H1 (cell line): ENCODE measurements at regions not wholly inside any gene's neighbourhood (a gene's known extent, or its start where the extent isn't known, plus 50 kb on each side); places are given as distances from the start of the nearest gene placed in this dataset.

Experiments
- CTCF ChIA-PET: fragments of 300-600 bp; sonication (Branson Sonifier 250); formaldehyde crosslinking; loops from one replicate; lab custom pipeline; 2021; ENCODE audit not compliant: partially characterized antibody; lab: Charles Lee
- POLR2A ChIA-PET: fragments of 300-600 bp; sonication (Branson Sonifier 250); formaldehyde crosslinking; loops from one replicate; lab custom pipeline; 2021; ENCODE audit warnings: inconsistent platforms; ENCODE audit not compliant: partially characterized antibody; lab: Charles Lee
- DNase-seq, 2 experiments: peaks; one replicate each; pipeline versions ENCODE4 v3.0.0 to v3.0.0-alpha.2; 2010 to 2022; ENCODE audit warnings: low spot score in 2 of 2, low read depth in 1 of 2, mixed read lengths in 1 of 2
- FAIRE-seq: peaks from 2 replicates; lab custom pipeline; 2011; peaks lifted over from hg19 to GRCh38; lab: Jason Lieb, UNC
- H2AFZ ChIP-seq: 2 replicates; pipeline ENCODE4 v1.8.1; 2012; ENCODE audit warnings: low read length, inconsistent platforms
- H2AK5ac ChIP-seq: 2 replicates; pipeline ENCODE4 v1.6.1; 2013; ENCODE audit warnings: low read depth, low read length
- H2BK120ac ChIP-seq: replicated peaks from 2 replicates; pipeline ENCODE3; 2013; ENCODE audit warnings: low read depth, low read length, inconsistent platforms
- H2BK12ac ChIP-seq: 2 replicates; pipeline ENCODE4 v1.6.1; 2013; ENCODE audit warnings: low read depth, low read length
- H2BK15ac ChIP-seq: 2 replicates; pipeline ENCODE4 v1.6.1; 2013; ENCODE audit warnings: low read length
- H2BK20ac ChIP-seq: 2 replicates; pipeline ENCODE4 v1.6.1; 2013; ENCODE audit warnings: low read length
- H2BK5ac ChIP-seq: 2 replicates; pipeline ENCODE4 v1.6.1; 2013; ENCODE audit warnings: low read depth, low read length
- H3K14ac ChIP-seq: 2 replicates; pipeline ENCODE4 v1.6.1; 2013; ENCODE audit warnings: inconsistent platforms; ENCODE audit not compliant: insufficient read length
- H3K18ac ChIP-seq: 2 replicates; pipeline ENCODE4 v1.6.1; 2013; ENCODE audit warnings: low read length; ENCODE audit errors: extremely low read depth
- H3K23ac ChIP-seq: 2 replicates; pipeline ENCODE4 v1.6.1; 2013; ENCODE audit warnings: inconsistent platforms; ENCODE audit not compliant: insufficient read length
- H3K23me2 ChIP-seq: 2 replicates; pipeline ENCODE4 v1.6.1; 2013; ENCODE audit warnings: low read depth, low read length
- H3K27ac ChIP-seq: 2 replicates; pipeline ENCODE4 v1.6.1; 2011; ENCODE audit warnings: low read depth, low read length, inconsistent platforms
- H3K27me3 ChIP-seq, 4 experiments: replicated peaks in 1 of 4; 1 replicate in 1 of 4; 2 replicates in 3 of 4; pipeline versions ENCODE4 v1.6.1 to v1.8.1; 2011 to 2013; ENCODE audit warnings: low read length in 3 of 4, mild to moderate bottlenecking in 3 of 4, inconsistent platforms in 2 of 4, mixed read lengths in 2 of 4, moderate library complexity in 1 of 4; ENCODE audit not compliant: control insufficient read depth in 3 of 4, insufficient read depth in 3 of 4; ENCODE audit errors: extremely low read depth in 1 of 4
- H3K36me3 ChIP-seq, 4 experiments: 2 replicates each; pipeline versions ENCODE4 v1.6.1 to v1.8.1; 2011 to 2013; ENCODE audit warnings: mild to moderate bottlenecking in 4 of 4, low read length in 3 of 4, moderate library complexity in 2 of 4, control low read depth in 1 of 4, inconsistent platforms in 1 of 4; ENCODE audit not compliant: insufficient read depth in 4 of 4, control insufficient read depth in 2 of 4
- H3K4ac ChIP-seq: replicated peaks from 2 replicates; pipeline ENCODE3; 2013; ENCODE audit warnings: low read length, low read depth, mixed read lengths, inconsistent platforms; ENCODE audit not compliant: insufficient read length
- H3K4me1 ChIP-seq, 4 experiments: replicated peaks in 1 of 4; 1 replicate in 1 of 4; 2 replicates in 3 of 4; pipeline versions ENCODE4 v1.6.1 to v1.8.1; 2011 to 2013; ENCODE audit warnings: low read length in 3 of 4, inconsistent platforms in 2 of 4, mixed read lengths in 1 of 4; ENCODE audit not compliant: insufficient read depth in 4 of 4, control insufficient read depth in 3 of 4
- H3K4me2 ChIP-seq, 2 experiments: 2 replicates each; pipeline versions ENCODE4 v1.6.1 to v1.8.1; 2011 to 2013; ENCODE audit warnings: low read depth in 2 of 2, low read length in 2 of 2, control low read depth in 1 of 2, inconsistent platforms in 1 of 2, mild to moderate bottlenecking in 1 of 2; ENCODE audit not compliant: insufficient read depth in 1 of 2
- H3K4me3 ChIP-seq, 4 experiments: fragments of 200-600, 300-600 bp in 1 of 4; sonication (generic), shearing (Covaris generic), sonication (Bioruptor Twin) in 1 of 4; 2 replicates each; pipeline versions ENCODE4 v1.5.1 to v1.8.1; 2011 to 2016; ENCODE audit warnings: low read length in 4 of 4, low read depth in 3 of 4, control low read depth in 2 of 4, inconsistent platforms in 2 of 4, mild to moderate bottlenecking in 2 of 4, mixed read lengths in 1 of 4, moderate library complexity in 1 of 4; ENCODE audit not compliant: insufficient read depth in 2 of 4; ENCODE audit errors: extremely low read depth in 1 of 4
- H3K56ac ChIP-seq: replicated peaks from 2 replicates; pipeline ENCODE3; 2013; ENCODE audit warnings: low read depth, mild to moderate bottlenecking, mixed read lengths, low read length, inconsistent platforms; ENCODE audit not compliant: insufficient read length
- H3K79me1 ChIP-seq: 2 replicates; pipeline ENCODE4 v1.6.1; 2013; ENCODE audit warnings: low read depth, low read length, control low read depth
- H3K79me2 ChIP-seq, 2 experiments: 2 replicates each; pipeline versions ENCODE4 v1.6.1 to v1.8.1; 2012 to 2013; ENCODE audit warnings: low read length in 2 of 2, mild to moderate bottlenecking in 2 of 2, inconsistent platforms in 1 of 2; ENCODE audit not compliant: insufficient read depth in 2 of 2, control insufficient read depth in 1 of 2
- H3K9ac ChIP-seq, 4 experiments: replicated peaks in 1 of 4; 1 replicate in 1 of 4; 2 replicates in 3 of 4; pipeline versions ENCODE4 v1.6.1 to v1.8.1; 2011 to 2013; ENCODE audit warnings: low read depth in 3 of 4, low read length in 3 of 4, control low read depth in 2 of 4, mild to moderate bottlenecking in 2 of 4, moderate library complexity in 2 of 4, inconsistent platforms in 1 of 4; ENCODE audit errors: extremely low read depth in 1 of 4
- H3K9me3 ChIP-seq, 2 experiments: 2 replicates each; pipeline versions ENCODE4 v1.6.1 to v1.8.1; 2012 to 2013; ENCODE audit warnings: mild to moderate bottlenecking in 2 of 2, moderate library complexity in 2 of 2, control low read depth in 1 of 2, inconsistent platforms in 1 of 2, low read depth in 1 of 2, low read length in 1 of 2, mixed read lengths in 1 of 2; ENCODE audit not compliant: insufficient read depth in 2 of 2
- H4K20me1 ChIP-seq, 2 experiments: replicated peaks in 1 of 2; 2 replicates each; pipeline versions ENCODE3 to v1.8.1; 2011 to 2013; ENCODE audit warnings: inconsistent platforms in 2 of 2, low read length in 2 of 2, mild to moderate bottlenecking in 1 of 2; ENCODE audit not compliant: insufficient read depth in 2 of 2, control insufficient read depth in 1 of 2
- H4K5ac ChIP-seq: 2 replicates; pipeline ENCODE4 v1.6.1; 2013; ENCODE audit warnings: low read length, low read depth, mixed read lengths, inconsistent platforms; ENCODE audit not compliant: insufficient read length
- H4K8ac ChIP-seq: 2 replicates; pipeline ENCODE4 v1.8.0; 2013; ENCODE audit warnings: mild to moderate bottlenecking, moderate library complexity, low read length, inconsistent platforms; ENCODE audit not compliant: insufficient read depth; ENCODE audit errors: extremely low read depth
- H4K91ac ChIP-seq: replicated peaks from 2 replicates; pipeline ENCODE3; 2013; ENCODE audit warnings: low read length, mixed read lengths, inconsistent platforms; ENCODE audit not compliant: insufficient read length
- TEAD4 ChIP-seq: IDR thresholded peaks from 2 replicates; pipeline ENCODE4 v1.6.1; 2012; ENCODE audit warnings: low read depth, low read length, inconsistent platforms, mixed read lengths
- WGBS, 2 experiments: shearing (Covaris generic) in 1 of 2; methylation state at CpG; one replicate each; pipeline versions ENCODE4 v1.1.6 to v1.1.7; 2013 to 2015; ENCODE audit warnings: low lambda C conversion rate in 2 of 2, mixed read lengths in 2 of 2, inconsistent platforms in 1 of 2, low coverage in 1 of 2, missing lambda C conversion rate in 1 of 2; ENCODE audit not compliant: insufficient replicate concordance in 2 of 2, insufficient coverage in 1 of 2, insufficient read length in 1 of 2; ENCODE audit errors: extremely low coverage in 1 of 2, missing lambda C conversion rate in 1 of 2; 5-methylcytosine and 5-hydroxymethylcytosine counted together
- TF ChIP-seq, protein P1 (sequence below): IDR thresholded peaks from 2 replicates; pipeline ENCODE4 v1.6.1; 2011; ENCODE audit warnings: low read length, improper control_type of control experiment

- FAIRE-seq: no peak
- no peak overlapping the region for H2BK20ac ChIP-seq
- WGBS, 2 experiments: 48% methylated on average over 2 of the region's 2 CpGs; no CpG with 5 or more reads in 1 of the 2 experiments
Measured at GRCh38 chr1:63714482-63714760, 59.4 kb upstream of the ROR1 start.

More at GRCh38 chr1:63714482-63714760, 59.4 kb upstream of the ROR1 start:
- Histone ChIP-seq H3K27ac (no peak overlapping the region), H3K18ac (no peak overlapping the region), H2AK5ac (no peak overlapping the region), H2BK12ac (no peak overlapping the region), H3K23me2 (no peaks in the 10 kb centered on the region), H2AFZ (no peak overlapping the region), H3K23ac (no peak overlapping the region), H4K20me1 (no peaks in the 10 kb centered on the region), H3K36me3 (no peaks in the 10 kb centered on the region), H4K91ac (no peak overlapping the region), H2BK15ac (no peak overlapping the region), H3K4me2 (no peak overlapping the region), H2BK5ac (no peak overlapping the region), H3K4me3 (no peak overlapping the region), H3K27me3 (no peaks in the 10 kb centered on the region), H3K79me1 (no peaks in the 10 kb centered on the region), H3K4ac (no peak overlapping the region), H4K5ac (no peak overlapping the region), H3K9ac (no peak overlapping the region), H3K4me1 (peaks cover 0 to 4% (median 2%) of the 10 kb centered on the region in 4 experiments; a peak in 2 of 7 replicates), H3K79me2 (no peaks in the 10 kb centered on the region), H3K14ac (no peak overlapping the region), H2BK120ac (peak overlapping the region; percentile 48), H3K9me3 (no peaks in the 10 kb centered on the region), H4K8ac (no peak overlapping the region), H3K56ac (no peak overlapping the region)
- no peak for DNase-seq
- no peak for TF ChIP-seq TEAD4
- TF ChIP-seq, protein P1, sequence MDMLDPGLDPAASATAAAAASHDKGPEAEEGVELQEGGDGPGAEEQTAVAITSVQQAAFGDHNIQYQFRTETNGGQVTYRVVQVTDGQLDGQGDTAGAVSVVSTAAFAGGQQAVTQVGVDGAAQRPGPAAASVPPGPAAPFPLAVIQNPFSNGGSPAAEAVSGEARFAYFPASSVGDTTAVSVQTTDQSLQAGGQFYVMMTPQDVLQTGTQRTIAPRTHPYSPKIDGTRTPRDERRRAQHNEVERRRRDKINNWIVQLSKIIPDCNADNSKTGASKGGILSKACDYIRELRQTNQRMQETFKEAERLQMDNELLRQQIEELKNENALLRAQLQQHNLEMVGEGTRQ: peak; percentile 39; the same call in 1 of the 2 replicates
- ChIA-PET POLR2A (interaction anchor here (0.6 kb wide), 1 partner anchor 141 kb away, joined by 3 read pairs; no protein-coding TSS in a partner anchor), CTCF (interaction anchor here (0.6 to 1.2 kb wide), 3 partner anchors 18 to 162 kb away, joined by 3 to 4 read pairs (median 3); no protein-coding TSS in a partner anchor)
